ENCODE measurements at regions not wholly inside any gene's neighbourhood (a gene's known extent, or its start where the extent isn't known, plus 50 kb on each side); places are given as distances from the start of the nearest gene placed in this dataset.
"Not testable (repeated sequence)": the region's sequence is repeated elsewhere in the genome, so short reads cannot be mapped to it uniquely, and the experiment has no call there.

DNA sequence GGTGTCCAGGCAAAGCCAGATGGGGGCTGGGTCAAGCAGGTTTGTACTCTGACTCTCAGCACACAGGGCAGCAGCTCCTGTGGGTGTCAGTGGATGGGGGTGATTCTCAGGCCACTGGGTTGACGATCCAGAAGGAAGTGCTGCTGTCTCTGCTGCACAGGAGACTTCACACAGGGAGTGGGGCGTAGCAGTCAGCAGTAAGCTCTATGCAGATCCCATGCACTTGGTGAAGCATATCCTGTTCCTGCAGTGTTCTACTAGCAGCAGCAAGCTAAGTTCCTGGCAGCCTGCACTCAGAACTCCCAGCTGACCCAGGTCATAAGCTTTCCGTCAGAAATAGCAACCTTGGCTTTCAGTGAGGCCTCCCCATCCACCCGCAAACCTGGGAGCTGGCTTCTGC is 117.6 kb upstream of the NDST3 start:
- H3K9me1 ChIP-seq (replicated peaks; ENCODE audit: control insufficient read depth, extremely low read depth, insufficient read depth, low read length): no peaks in the 10 kb centered on the region
- no peak overlapping the region for H3K4me2 ChIP-seq (ENCODE audit: insufficient read depth, low read length)
- no peak for TF ChIP-seq POLR2A (IDR thresholded peaks at IDR 0.05; ENCODE audit: low read depth, low read length)
- TF ChIP-seq EZH2 (IDR thresholded peaks at IDR 0.05; ENCODE audit: borderline replicate concordance, low read depth, low read length, severe bottlenecking): no peak
- TF ChIP-seq MAX (IDR thresholded peaks at IDR 0.05; ENCODE audit: insufficient read depth, insufficient read length): no peak
- TF ChIP-seq GATA2 (IDR thresholded peaks at IDR 0.05; ENCODE audit: insufficient read depth, insufficient read length, low read depth, low read length): no peak
- TF ChIP-seq JUN (IDR thresholded peaks at IDR 0.05; ENCODE audit: borderline replicate concordance, insufficient read depth, insufficient read length, low read depth): no peak
- no peak for TF ChIP-seq FOS (IDR thresholded peaks at IDR 0.05; ENCODE audit: borderline replicate concordance, insufficient read depth, low read length)
- no peak for TF ChIP-seq POLR2AphosphoS5 (IDR thresholded peaks at IDR 0.05; ENCODE audit: insufficient read depth, low read depth, low read length)
- TF ChIP-seq, protein P1, sequence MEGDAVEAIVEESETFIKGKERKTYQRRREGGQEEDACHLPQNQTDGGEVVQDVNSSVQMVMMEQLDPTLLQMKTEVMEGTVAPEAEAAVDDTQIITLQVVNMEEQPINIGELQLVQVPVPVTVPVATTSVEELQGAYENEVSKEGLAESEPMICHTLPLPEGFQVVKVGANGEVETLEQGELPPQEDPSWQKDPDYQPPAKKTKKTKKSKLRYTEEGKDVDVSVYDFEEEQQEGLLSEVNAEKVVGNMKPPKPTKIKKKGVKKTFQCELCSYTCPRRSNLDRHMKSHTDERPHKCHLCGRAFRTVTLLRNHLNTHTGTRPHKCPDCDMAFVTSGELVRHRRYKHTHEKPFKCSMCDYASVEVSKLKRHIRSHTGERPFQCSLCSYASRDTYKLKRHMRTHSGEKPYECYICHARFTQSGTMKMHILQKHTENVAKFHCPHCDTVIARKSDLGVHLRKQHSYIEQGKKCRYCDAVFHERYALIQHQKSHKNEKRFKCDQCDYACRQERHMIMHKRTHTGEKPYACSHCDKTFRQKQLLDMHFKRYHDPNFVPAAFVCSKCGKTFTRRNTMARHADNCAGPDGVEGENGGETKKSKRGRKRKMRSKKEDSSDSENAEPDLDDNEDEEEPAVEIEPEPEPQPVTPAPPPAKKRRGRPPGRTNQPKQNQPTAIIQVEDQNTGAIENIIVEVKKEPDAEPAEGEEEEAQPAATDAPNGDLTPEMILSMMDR (IDR thresholded peaks at IDR 0.05; ENCODE audit: extremely low read depth in 1 of 2, insufficient read depth in 1 of 2, low read depth in 1 of 2, low read length in 2 of 2): no peak
- TF ChIP-seq MYC (IDR thresholded peaks at IDR 0.05; ENCODE audit: low read depth, low read length): no peak
- no peaks in the 10 kb centered on the region for H3K27me3 ChIP-seq (ENCODE audit: control insufficient read depth in 2 of 2, insufficient read depth in 2 of 2, low read length in 2 of 2)
- intact Hi-C loops (cut with micrococcal nuclease) (no loop called here), dilution Hi-C loops (cut with MboI; ENCODE audit: extremely low pct_ligation_motif_present, low sequenced_read_pairs) (no loop called here)
- no peaks in the 10 kb centered on the region for H3K36me3 ChIP-seq (ENCODE audit: control insufficient read depth in 2 of 2, extremely low read depth in 1 of 2, insufficient read depth in 2 of 2, low read length in 2 of 2)
- no peaks in the 10 kb centered on the region for H4K20me1 ChIP-seq (replicated peaks; ENCODE audit: control insufficient read depth, extremely low read depth, insufficient read depth, low read length)
- H3K9ac ChIP-seq (replicated peaks; ENCODE audit: extremely low read depth, insufficient read depth, low read length): no peak overlapping the region
- H3K9me3 ChIP-seq (replicated peaks; ENCODE audit: control insufficient read depth, insufficient read depth, low read length): peaks cover 2% of the 10 kb centered on the region
- H2AFZ ChIP-seq (ENCODE audit: low read depth, low read length): no peak overlapping the region
- no peaks in the 10 kb centered on the region for H3K4me1 ChIP-seq (ENCODE audit: control insufficient read depth, extremely low read depth, insufficient read depth, low read length)
- H3K4me3 ChIP-seq (replicated peaks in 1 of 3; ENCODE audit: insufficient read depth in 1 of 3, low read depth in 1 of 3, low read length in 3 of 3): no peak overlapping the region
- FAIRE-seq (no peak), DNase-seq (ENCODE audit: low read depth, low spot score) (no peak)
- BruUV-seq (replicated peaks): no TSS peak
- H3K27ac ChIP-seq (ENCODE audit: insufficient read depth, low read depth, low read length): no peak overlapping the region
- ChIA-PET CTCF (no interaction called here), POLR2A (no interaction called here)
- H3K79me2 ChIP-seq (ENCODE audit: control insufficient read depth, insufficient read depth, low read length): no peaks in the 10 kb centered on the region

DNA sequence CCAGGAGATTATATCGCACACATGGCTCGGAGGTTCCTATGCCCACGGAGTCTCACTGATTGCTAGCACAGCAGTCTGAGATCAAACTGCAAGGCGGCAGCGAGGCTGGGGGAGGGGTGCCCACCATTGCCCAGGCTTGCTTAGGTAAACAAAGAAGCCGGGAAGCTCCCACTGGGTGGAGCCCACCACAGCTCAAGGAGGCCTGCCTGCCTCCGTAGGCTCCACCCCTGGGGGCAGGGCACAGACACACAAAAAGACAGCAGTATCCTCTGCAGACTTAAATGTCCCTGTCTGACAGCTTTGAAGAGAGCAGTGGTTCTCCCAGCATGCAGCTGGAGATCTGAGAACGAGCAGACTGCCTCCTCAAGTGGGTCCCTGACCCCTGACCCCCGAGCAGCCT is 112.0 kb upstream of the NDST3 start:
- BruUV-seq (replicated peaks); H3K9me1 ChIP-seq (replicated peaks; ENCODE audit: control insufficient read depth, extremely low read depth, insufficient read depth, low read length); H4K20me1 ChIP-seq (replicated peaks; ENCODE audit: control insufficient read depth, extremely low read depth, insufficient read depth, low read length); H3K9ac ChIP-seq (replicated peaks; ENCODE audit: extremely low read depth, insufficient read depth, low read length); dilution Hi-C loops (cut with MboI; ENCODE audit: extremely low pct_ligation_motif_present, low sequenced_read_pairs); CTCF ChIA-PET; intact Hi-C loops (cut with micrococcal nuclease); POLR2A ChIA-PET; H3K4me2 ChIP-seq (ENCODE audit: insufficient read depth, low read length); FAIRE-seq; H3K27ac ChIP-seq (ENCODE audit: insufficient read depth, low read depth, low read length); H3K27me3 ChIP-seq (ENCODE audit: control insufficient read depth in 2 of 2, insufficient read depth in 2 of 2, low read length in 2 of 2); H3K4me3 ChIP-seq (replicated peaks in 1 of 3; ENCODE audit: insufficient read depth in 1 of 3, low read depth in 1 of 3, low read length in 3 of 3); DNase-seq (ENCODE audit: low read depth, low spot score); H3K79me2 ChIP-seq (ENCODE audit: control insufficient read depth, insufficient read depth, low read length); H3K9me3 ChIP-seq (replicated peaks; ENCODE audit: control insufficient read depth, insufficient read depth, low read length); H3K36me3 ChIP-seq (ENCODE audit: control insufficient read depth in 2 of 2, extremely low read depth in 1 of 2, insufficient read depth in 2 of 2, low read length in 2 of 2); H3K4me1 ChIP-seq (ENCODE audit: control insufficient read depth, extremely low read depth, insufficient read depth, low read length); H2AFZ ChIP-seq (ENCODE audit: low read depth, low read length): not testable (repeated sequence)

GRCh38 chr4:117927823-117928222 is 106.5 kb upstream of the NDST3 start:
- FAIRE-seq; BruUV-seq (replicated peaks); CTCF ChIA-PET; H2AFZ ChIP-seq (ENCODE audit: low read depth, low read length); intact Hi-C loops (cut with micrococcal nuclease); H3K9me3 ChIP-seq (replicated peaks; ENCODE audit: control insufficient read depth, insufficient read depth, low read length); H3K4me2 ChIP-seq (ENCODE audit: insufficient read depth, low read length); H3K9ac ChIP-seq (replicated peaks; ENCODE audit: extremely low read depth, insufficient read depth, low read length); H3K27me3 ChIP-seq (ENCODE audit: control insufficient read depth in 2 of 2, insufficient read depth in 2 of 2, low read length in 2 of 2); H3K36me3 ChIP-seq (ENCODE audit: control insufficient read depth in 2 of 2, extremely low read depth in 1 of 2, insufficient read depth in 2 of 2, low read length in 2 of 2); POLR2A ChIA-PET; H3K4me3 ChIP-seq (replicated peaks in 1 of 3; ENCODE audit: insufficient read depth in 1 of 3, low read depth in 1 of 3, low read length in 3 of 3); H3K79me2 ChIP-seq (ENCODE audit: control insufficient read depth, insufficient read depth, low read length); H3K27ac ChIP-seq (ENCODE audit: insufficient read depth, low read depth, low read length); DNase-seq (ENCODE audit: low read depth, low spot score); H3K4me1 ChIP-seq (ENCODE audit: control insufficient read depth, extremely low read depth, insufficient read depth, low read length); H3K9me1 ChIP-seq (replicated peaks; ENCODE audit: control insufficient read depth, extremely low read depth, insufficient read depth, low read length); dilution Hi-C loops (cut with MboI; ENCODE audit: extremely low pct_ligation_motif_present, low sequenced_read_pairs); H4K20me1 ChIP-seq (replicated peaks; ENCODE audit: control insufficient read depth, extremely low read depth, insufficient read depth, low read length): not testable (repeated sequence)
